ENCODE measurements at regions not wholly inside any gene's neighbourhood (a gene's known extent, or its start where the extent isn't known, plus 50 kb on each side); places are given as distances from the start of the nearest gene placed in this dataset.

- TF ChIP-seq CTCF (IDR thresholded peaks at IDR 0.05) = no peak
- TF ChIP-seq EP300 (IDR thresholded peaks at IDR 0.05) = no peak
- TF ChIP-seq POLR2A (IDR thresholded peaks at IDR 0.05; ENCODE audit: low read depth) = no peak
- no peak for TF ChIP-seq POLR2AphosphoS5 (IDR thresholded peaks at IDR 0.05)
Measured at GRCh38 chr12:127008755-127009403, 1258.1 kb upstream of the TMEM132C start.
